GM23338 (cell line): ENCODE measurements at regions not wholly inside any gene's neighbourhood (a gene's known extent, or its start where the extent isn't known, plus 50 kb on each side); places are given as distances from the start of the nearest gene placed in this dataset.

Experiments used
- ATAC-seq: fragments of 200-7000 bp; cut with Tn5 transposase; 3 replicates; pipeline ENCODE4 v1.9.1; 2020
- DNase-seq: peaks from one replicate; pipeline ENCODE4 v3.0.0-alpha.2; 2015; ENCODE audit warnings: low spot score
- H2AFZ ChIP-seq: fragments of 200-600 bp; sonication (generic); 2 replicates; pipeline ENCODE4 v1.8.0; 2016; ENCODE audit warnings: antibody characterized with exemption, mild to moderate bottlenecking, moderate library complexity
- H3F3A ChIP-seq: fragments of 200-600 bp; sonication (generic); replicated peaks from 2 replicates; pipeline ENCODE4 v1.8.0; 2017; ENCODE audit warnings: antibody characterized with exemption, mixed run types, low read depth
- H3K27ac ChIP-seq: fragments of 200-600 bp; sonication (generic); 2 replicates; pipeline ENCODE4 v1.6.1; 2016; ENCODE audit warnings: low read depth
- H3K27me3 ChIP-seq: fragments of 200-600 bp; sonication (generic); 2 replicates; pipeline ENCODE4 v1.8.0; 2016; ENCODE audit warnings: mild to moderate bottlenecking, mixed run types, moderate library complexity; ENCODE audit not compliant: insufficient read depth
- H3K36me3 ChIP-seq: fragments of 200-600 bp; sonication (generic); 2 replicates; pipeline ENCODE4 v1.8.0; 2016; ENCODE audit warnings: mild to moderate bottlenecking; ENCODE audit not compliant: insufficient read depth
- H3K4me1 ChIP-seq: fragments of 200-600 bp; sonication (generic); 2 replicates; pipeline ENCODE4 v1.8.0; 2016; ENCODE audit warnings: mild to moderate bottlenecking, moderate library complexity; ENCODE audit not compliant: insufficient read depth
- H3K4me2 ChIP-seq: fragments of 200-600 bp; sonication (generic); 2 replicates; pipeline ENCODE4 v1.7.1; 2017; ENCODE audit warnings: mixed run types
- H3K4me3 ChIP-seq: fragments of 200-600 bp; sonication (generic); 2 replicates; pipeline ENCODE4 v1.6.1; 2016; ENCODE audit warnings: mixed run types
- H3K79me2 ChIP-seq: fragments of 200-600 bp; sonication (generic); replicated peaks from 2 replicates; pipeline ENCODE4 v1.8.0; 2017; ENCODE audit warnings: mild to moderate bottlenecking; ENCODE audit not compliant: insufficient read depth
- H3K9me2 ChIP-seq: fragments of 200-600 bp; sonication (generic); 2 replicates; pipeline ENCODE4 v1.8.0; 2017; ENCODE audit not compliant: insufficient read depth
- H4K20me1 ChIP-seq: fragments of 200-600 bp; sonication (generic); replicated peaks from 2 replicates; pipeline ENCODE4 v1.8.0; 2017; ENCODE audit warnings: mild to moderate bottlenecking; ENCODE audit not compliant: insufficient read depth
- H3K27ac Mint-ChIP-seq: 2 replicates; pipeline ENCODE4 v1.8.0; 2020; ENCODE audit warnings: inconsistent platforms, mild to moderate bottlenecking, moderate library complexity, mixed read lengths
- H3K27me3 Mint-ChIP-seq: 3 replicates; pipeline ENCODE4 v1.8.0; 2022; ENCODE audit warnings: low read depth, mild to moderate bottlenecking, moderate library complexity, mixed read lengths, inconsistent platforms; ENCODE audit not compliant: insufficient read depth, poor library complexity
- H3K36me3 Mint-ChIP-seq: 3 replicates; pipeline ENCODE4 v1.8.0; 2021; ENCODE audit warnings: low read depth, mild to moderate bottlenecking, inconsistent platforms, moderate library complexity, mixed read lengths
- H3K4me1 Mint-ChIP-seq: 3 replicates; pipeline ENCODE4 v1.8.0; 2020; ENCODE audit warnings: mild to moderate bottlenecking, inconsistent platforms, mixed read lengths
- H3K4me3 Mint-ChIP-seq: 3 replicates; pipeline ENCODE4 v1.8.0; 2021; ENCODE audit warnings: moderate library complexity, mild to moderate bottlenecking, inconsistent platforms, mixed read lengths
- H3K9me3 Mint-ChIP-seq: 3 replicates; pipeline ENCODE4 v1.8.0; 2020; ENCODE audit warnings: moderate library complexity, mild to moderate bottlenecking, inconsistent platforms, mixed read lengths
- CTCF ChIP-seq, 2 experiments: fragments of 200-600 bp in 1 of 2; sonication (generic) in 1 of 2; conservative IDR thresholded peaks; 2 replicates each; pipeline versions ENCODE4 v1.5.1 to v1.6.1; 2016 to 2017; ENCODE audit warnings: antibody characterized with exemption in 2 of 2, low read depth in 2 of 2, mild to moderate bottlenecking in 2 of 2, moderate library complexity in 1 of 2
- ETS1 ChIP-seq: IDR thresholded peaks from 2 replicates; pipeline ENCODE4 v1.6.1; 2016; ENCODE audit warnings: antibody characterized with exemption
- EZH2 ChIP-seq: fragments of 200-600 bp; sonication (generic); IDR thresholded peaks from one replicate; pipeline ENCODE4 v1.8.0; 2017; ENCODE audit warnings: antibody characterized with exemption, mild to moderate bottlenecking, low read depth; ENCODE audit not compliant: unreplicated experiment
- ZNF331 ChIP-seq: fragments of 250-450 bp; sonication (Bioruptor Pico); IDR thresholded peaks from 2 replicates; pipeline ENCODE4 v1.5.0; 2020; ENCODE audit warnings: low read depth, mild to moderate bottlenecking, moderate library complexity
- TF ChIP-seq, protein P1 (sequence below): IDR thresholded peaks from one replicate; pipeline ENCODE4 v1.6.1; 2018; ENCODE audit warnings: antibody characterized with exemption; ENCODE audit not compliant: unreplicated experiment

DNA sequence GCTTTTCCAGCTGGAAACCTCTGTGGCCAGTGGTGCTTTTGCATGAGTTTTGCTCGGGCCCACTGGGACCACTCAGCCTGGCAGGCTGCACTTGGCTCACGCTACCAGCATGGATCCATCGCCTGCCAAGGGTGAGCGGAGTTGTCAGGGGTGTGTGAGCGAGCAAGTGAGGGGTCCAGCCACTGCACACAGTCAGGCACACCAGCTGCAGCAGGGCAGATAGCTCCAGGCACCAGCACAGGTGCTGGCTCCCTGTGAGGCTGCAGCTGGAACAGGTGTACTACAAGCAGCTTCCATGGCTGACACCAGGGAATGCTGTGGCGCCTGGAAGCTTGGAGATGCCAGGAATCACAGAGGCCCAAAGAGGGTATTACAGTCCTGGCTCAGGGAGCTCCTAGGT is 391.2 kb upstream of the SGCD start (continued):
- TF ChIP-seq CTCF (conservative IDR thresholded peaks at IDR 0.05; ENCODE audit: low read depth in 2 of 2) (no peak), EZH2 (no peak), ETS1 (no peak), ZNF331 (CRISPR knock-in tag) (no peak)
- TF ChIP-seq, protein P1, sequence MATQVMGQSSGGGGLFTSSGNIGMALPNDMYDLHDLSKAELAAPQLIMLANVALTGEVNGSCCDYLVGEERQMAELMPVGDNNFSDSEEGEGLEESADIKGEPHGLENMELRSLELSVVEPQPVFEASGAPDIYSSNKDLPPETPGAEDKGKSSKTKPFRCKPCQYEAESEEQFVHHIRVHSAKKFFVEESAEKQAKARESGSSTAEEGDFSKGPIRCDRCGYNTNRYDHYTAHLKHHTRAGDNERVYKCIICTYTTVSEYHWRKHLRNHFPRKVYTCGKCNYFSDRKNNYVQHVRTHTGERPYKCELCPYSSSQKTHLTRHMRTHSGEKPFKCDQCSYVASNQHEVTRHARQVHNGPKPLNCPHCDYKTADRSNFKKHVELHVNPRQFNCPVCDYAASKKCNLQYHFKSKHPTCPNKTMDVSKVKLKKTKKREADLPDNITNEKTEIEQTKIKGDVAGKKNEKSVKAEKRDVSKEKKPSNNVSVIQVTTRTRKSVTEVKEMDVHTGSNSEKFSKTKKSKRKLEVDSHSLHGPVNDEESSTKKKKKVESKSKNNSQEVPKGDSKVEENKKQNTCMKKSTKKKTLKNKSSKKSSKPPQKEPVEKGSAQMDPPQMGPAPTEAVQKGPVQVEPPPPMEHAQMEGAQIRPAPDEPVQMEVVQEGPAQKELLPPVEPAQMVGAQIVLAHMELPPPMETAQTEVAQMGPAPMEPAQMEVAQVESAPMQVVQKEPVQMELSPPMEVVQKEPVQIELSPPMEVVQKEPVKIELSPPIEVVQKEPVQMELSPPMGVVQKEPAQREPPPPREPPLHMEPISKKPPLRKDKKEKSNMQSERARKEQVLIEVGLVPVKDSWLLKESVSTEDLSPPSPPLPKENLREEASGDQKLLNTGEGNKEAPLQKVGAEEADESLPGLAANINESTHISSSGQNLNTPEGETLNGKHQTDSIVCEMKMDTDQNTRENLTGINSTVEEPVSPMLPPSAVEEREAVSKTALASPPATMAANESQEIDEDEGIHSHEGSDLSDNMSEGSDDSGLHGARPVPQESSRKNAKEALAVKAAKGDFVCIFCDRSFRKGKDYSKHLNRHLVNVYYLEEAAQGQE: no peak

GRCh38 chr5:155936520-155937406 is 390.2 kb upstream of the SGCD start:
- Mint-ChIP-seq H3K4me1 (no peaks in the 10 kb centered on the region; the same call in 2 of the 3 replicates), H3K9me3 (no peaks in the 10 kb centered on the region)
- DNase-seq: no peak

More at GRCh38 chr5:155936520-155937406, 390.2 kb upstream of the SGCD start:
- Histone ChIP-seq H3K36me3 (no peaks in the 10 kb centered on the region), H3K27me3 (no peaks in the 10 kb centered on the region), H4K20me1 (no peaks in the 10 kb centered on the region), H3K4me1 (no peaks in the 10 kb centered on the region), H3K9me2 (no peaks in the 10 kb centered on the region), H3K4me2 (no peak overlapping the region), H2AFZ (no peak overlapping the region; the same call in 1 of the 2 replicates), H3K79me2 (no peaks in the 10 kb centered on the region), H3K27ac (no peak overlapping the region), H3K4me3 (no peak overlapping the region), H3F3A (no peaks in the 10 kb centered on the region)
- Mint-ChIP-seq H3K27me3 (peaks cover 3% of the 10 kb centered on the region), H3K27ac (no peak overlapping the region), H3K4me3 (no peak overlapping the region), H3K36me3 (no peaks in the 10 kb centered on the region)
- TF ChIP-seq, protein P1: no peak
- ATAC-seq: no peak; the same call in 2 of the 3 replicates
